ENCODE measurements at regions not wholly inside any gene's neighbourhood (a gene's known extent, or its start where the extent isn't known, plus 50 kb on each side); places are given as distances from the start of the nearest gene placed in this dataset.

GRCh38 chr18:55136258-55136657, 177.0 kb upstream of the CCDC68 start:
- CTCF ChIA-PET = no interaction called here
- no peak for TF ChIP-seq HOXA7 (CRISPR knock-in tag; IDR thresholded peaks at IDR 0.05; ENCODE audit: borderline replicate concordance)
- TF ChIP-seq, protein P1, sequence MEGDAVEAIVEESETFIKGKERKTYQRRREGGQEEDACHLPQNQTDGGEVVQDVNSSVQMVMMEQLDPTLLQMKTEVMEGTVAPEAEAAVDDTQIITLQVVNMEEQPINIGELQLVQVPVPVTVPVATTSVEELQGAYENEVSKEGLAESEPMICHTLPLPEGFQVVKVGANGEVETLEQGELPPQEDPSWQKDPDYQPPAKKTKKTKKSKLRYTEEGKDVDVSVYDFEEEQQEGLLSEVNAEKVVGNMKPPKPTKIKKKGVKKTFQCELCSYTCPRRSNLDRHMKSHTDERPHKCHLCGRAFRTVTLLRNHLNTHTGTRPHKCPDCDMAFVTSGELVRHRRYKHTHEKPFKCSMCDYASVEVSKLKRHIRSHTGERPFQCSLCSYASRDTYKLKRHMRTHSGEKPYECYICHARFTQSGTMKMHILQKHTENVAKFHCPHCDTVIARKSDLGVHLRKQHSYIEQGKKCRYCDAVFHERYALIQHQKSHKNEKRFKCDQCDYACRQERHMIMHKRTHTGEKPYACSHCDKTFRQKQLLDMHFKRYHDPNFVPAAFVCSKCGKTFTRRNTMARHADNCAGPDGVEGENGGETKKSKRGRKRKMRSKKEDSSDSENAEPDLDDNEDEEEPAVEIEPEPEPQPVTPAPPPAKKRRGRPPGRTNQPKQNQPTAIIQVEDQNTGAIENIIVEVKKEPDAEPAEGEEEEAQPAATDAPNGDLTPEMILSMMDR (tag by site-specific recombination; IDR thresholded peaks at IDR 0.05) = no peak
- TF ChIP-seq, protein P2, sequence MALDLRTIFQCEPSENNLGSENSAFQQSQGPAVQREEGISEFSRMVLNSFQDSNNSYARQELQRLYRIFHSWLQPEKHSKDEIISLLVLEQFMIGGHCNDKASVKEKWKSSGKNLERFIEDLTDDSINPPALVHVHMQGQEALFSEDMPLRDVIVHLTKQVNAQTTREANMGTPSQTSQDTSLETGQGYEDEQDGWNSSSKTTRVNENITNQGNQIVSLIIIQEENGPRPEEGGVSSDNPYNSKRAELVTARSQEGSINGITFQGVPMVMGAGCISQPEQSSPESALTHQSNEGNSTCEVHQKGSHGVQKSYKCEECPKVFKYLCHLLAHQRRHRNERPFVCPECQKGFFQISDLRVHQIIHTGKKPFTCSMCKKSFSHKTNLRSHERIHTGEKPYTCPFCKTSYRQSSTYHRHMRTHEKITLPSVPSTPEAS (tag by site-specific recombination; IDR thresholded peaks at IDR 0.05) = no peak
- TF ChIP-seq ZNF426 (tag by site-specific recombination; IDR thresholded peaks at IDR 0.05) = no peak
- TF ChIP-seq ZNF398 (tag by site-specific recombination; IDR thresholded peaks at IDR 0.05) = no peak
- TF ChIP-seq, protein P3, sequence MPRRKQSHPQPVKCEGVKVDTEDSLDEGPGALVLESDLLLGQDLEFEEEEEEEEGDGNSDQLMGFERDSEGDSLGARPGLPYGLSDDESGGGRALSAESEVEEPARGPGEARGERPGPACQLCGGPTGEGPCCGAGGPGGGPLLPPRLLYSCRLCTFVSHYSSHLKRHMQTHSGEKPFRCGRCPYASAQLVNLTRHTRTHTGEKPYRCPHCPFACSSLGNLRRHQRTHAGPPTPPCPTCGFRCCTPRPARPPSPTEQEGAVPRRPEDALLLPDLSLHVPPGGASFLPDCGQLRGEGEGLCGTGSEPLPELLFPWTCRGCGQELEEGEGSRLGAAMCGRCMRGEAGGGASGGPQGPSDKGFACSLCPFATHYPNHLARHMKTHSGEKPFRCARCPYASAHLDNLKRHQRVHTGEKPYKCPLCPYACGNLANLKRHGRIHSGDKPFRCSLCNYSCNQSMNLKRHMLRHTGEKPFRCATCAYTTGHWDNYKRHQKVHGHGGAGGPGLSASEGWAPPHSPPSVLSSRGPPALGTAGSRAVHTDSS (tag by site-specific recombination; IDR thresholded peaks at IDR 0.05) = no peak
- TF ChIP-seq ZNF664 (tag by site-specific recombination; IDR thresholded peaks at IDR 0.05) = no peak

GRCh38 chr18:55133378-55133777, 174.1 kb upstream of the CCDC68 start:
- H3K4me1 ChIP-seq (ENCODE audit: control insufficient read depth, insufficient read depth, low read length) = no peaks in the 10 kb centered on the region
- H3K27ac ChIP-seq (ENCODE audit: extremely low read depth, low read depth, low read length) = no peak overlapping the region
- no peaks in the 10 kb centered on the region for H3K9me3 ChIP-seq (ENCODE audit: control insufficient read depth, insufficient read depth, low read depth, low read length)
- ChIA-PET CTCF (no interaction called here), POLR2A (no interaction called here)
- no peak overlapping the region for H3K4me3 ChIP-seq (ENCODE audit: low read depth, low read length)
- no peaks in the 10 kb centered on the region for H3K36me3 ChIP-seq (ENCODE audit: control insufficient read depth in 2 of 2, insufficient read depth in 1 of 2, low read length in 2 of 2)
- TF ChIP-seq, protein P4, sequence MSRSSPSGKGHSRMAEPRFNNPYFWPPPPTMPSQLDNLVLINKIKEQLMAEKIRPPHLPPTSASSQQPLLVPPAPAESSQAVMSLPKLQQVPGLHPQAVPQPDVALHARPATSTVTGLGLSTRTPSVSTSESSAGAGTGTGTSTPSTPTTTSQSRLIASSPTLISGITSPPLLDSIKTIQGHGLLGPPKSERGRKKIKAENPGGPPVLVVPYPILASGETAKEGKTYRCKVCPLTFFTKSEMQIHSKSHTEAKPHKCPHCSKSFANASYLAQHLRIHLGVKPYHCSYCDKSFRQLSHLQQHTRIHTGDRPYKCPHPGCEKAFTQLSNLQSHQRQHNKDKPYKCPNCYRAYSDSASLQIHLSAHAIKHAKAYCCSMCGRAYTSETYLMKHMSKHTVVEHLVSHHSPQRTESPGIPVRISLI (tag by site-specific recombination; IDR thresholded peaks at IDR 0.05) = no peak
- TF ChIP-seq ZNF473 (tag by site-specific recombination; IDR thresholded peaks at IDR 0.05) = no peak
- TF ChIP-seq ZNF677 (tag by site-specific recombination; IDR thresholded peaks at IDR 0.05) = no peak
- TF ChIP-seq ZNF488 (tag by site-specific recombination; IDR thresholded peaks at IDR 0.05) = no peak
- TF ChIP-seq HOXC10 (CRISPR knock-in tag; IDR thresholded peaks at IDR 0.05) = no peak
- no peak for TF ChIP-seq ZBTB48 (tag by site-specific recombination; IDR thresholded peaks at IDR 0.05)
- no peak for TF ChIP-seq GLI2 (tag by site-specific recombination; IDR thresholded peaks at IDR 0.05; ENCODE audit: borderline replicate concordance, low read depth)
- TF ChIP-seq ZNF555 (tag by site-specific recombination; conservative IDR thresholded peaks at IDR 0.05) = no peak

More at GRCh38 chr18:55136258-55136657, 177.0 kb upstream of the CCDC68 start:
- POLR2A ChIA-PET = no interaction called here
- Histone ChIP-seq H3K9me3 (ENCODE audit: control insufficient read depth, insufficient read depth, low read depth, low read length) (no peaks in the 10 kb centered on the region), H3K36me3 (ENCODE audit: control insufficient read depth in 2 of 2, insufficient read depth in 1 of 2, low read length in 2 of 2) (no peaks in the 10 kb centered on the region), H3K4me1 (ENCODE audit: control insufficient read depth, insufficient read depth, low read length) (no peaks in the 10 kb centered on the region), H3K27ac (ENCODE audit: extremely low read depth, low read depth, low read length) (no peak overlapping the region), H3K4me3 (ENCODE audit: low read depth, low read length) (no peak overlapping the region)

All from HEK293 (cell line).